HG02852 (cell line): ENCODE measurements at regions not wholly inside any gene's neighbourhood (a gene's known extent, or its start where the extent isn't known, plus 50 kb on each side); places are given as distances from the start of the nearest gene placed in this dataset.

ENCODE experiments used
- ATAC-seq: cut with Tn5 transposase; IDR thresholded peaks from one replicate; pipeline ENCODE4 v1.9.1; 2021; ENCODE audit warnings: mild to moderate bottlenecking, moderate library complexity; ENCODE audit not compliant: unreplicated experiment

- no peak for ATAC-seq
Observed at GRCh38 chr12:116481726-116482125, 77.5 kb upstream of the MAP1LC3B2 start.

- no peak for ATAC-seq
Observed at GRCh38 chr12:116482179-116482578, 77.0 kb upstream of the MAP1LC3B2 start.

GRCh38 chr12:116482859-116483258 lies 76.3 kb upstream of the MAP1LC3B2 start:
- ATAC-seq: no peak

- ATAC-seq: no peak
Observed at GRCh38 chr12:116483959-116484750, 75.0 kb upstream of the MAP1LC3B2 start.

DNA sequence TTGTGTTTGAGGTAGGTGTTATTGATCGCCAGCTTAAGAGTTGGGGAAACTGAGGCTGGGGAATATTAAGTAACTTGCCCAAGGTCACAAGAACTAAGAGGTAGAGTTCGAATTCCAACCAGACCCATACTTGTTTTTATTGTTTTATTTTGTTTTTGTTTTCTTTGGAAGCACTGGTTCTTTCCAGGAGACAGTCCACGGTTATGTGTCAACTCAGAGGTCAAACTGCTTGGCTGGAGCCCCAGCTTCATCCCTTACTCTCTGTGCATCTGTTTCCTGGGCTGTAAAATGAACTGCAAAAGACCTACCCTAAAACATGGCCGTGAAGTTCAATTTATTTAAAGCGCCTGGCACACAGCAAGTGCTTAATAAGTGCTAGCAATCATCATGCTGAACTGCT lies 74.4 kb upstream of the MAP1LC3B2 start:
- ATAC-seq: no peak

GRCh38 chr12:116489116-116489515 lies 70.1 kb upstream of the MAP1LC3B2 start:
- no peak for ATAC-seq

DNA sequence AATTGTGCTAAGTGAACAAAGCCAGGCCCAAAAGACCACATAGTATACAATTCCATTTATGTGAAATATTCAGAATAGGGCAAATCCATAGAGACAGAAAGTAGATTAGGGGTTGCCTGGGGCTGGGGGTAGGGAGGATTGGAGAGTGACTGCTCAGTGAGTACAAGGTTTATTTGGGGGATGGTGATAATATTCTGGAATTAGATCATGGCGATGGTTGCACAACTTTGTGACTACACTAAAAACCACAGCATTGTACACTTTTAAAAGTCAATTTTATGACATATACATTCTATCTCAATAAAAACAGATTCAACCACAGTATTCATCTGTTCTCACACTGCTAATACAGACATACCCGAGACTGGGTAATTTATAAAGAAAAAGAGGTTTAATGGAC lies 68.7 kb upstream of the MAP1LC3B2 start:
- ATAC-seq: no peak

- ATAC-seq: no peak
Observed at GRCh38 chr12:116492703-116493324, 66.4 kb upstream of the MAP1LC3B2 start.

- no peak for ATAC-seq
Observed at GRCh38 chr12:116495260-116495659, 63.9 kb upstream of the MAP1LC3B2 start.

- no peak for ATAC-seq
Observed at GRCh38 chr12:116497051-116497591, 62.1 kb upstream of the MAP1LC3B2 start.

GRCh38 chr12:116498471-116498870 lies 60.7 kb upstream of the MAP1LC3B2 start:
- ATAC-seq: no peak

DNA sequence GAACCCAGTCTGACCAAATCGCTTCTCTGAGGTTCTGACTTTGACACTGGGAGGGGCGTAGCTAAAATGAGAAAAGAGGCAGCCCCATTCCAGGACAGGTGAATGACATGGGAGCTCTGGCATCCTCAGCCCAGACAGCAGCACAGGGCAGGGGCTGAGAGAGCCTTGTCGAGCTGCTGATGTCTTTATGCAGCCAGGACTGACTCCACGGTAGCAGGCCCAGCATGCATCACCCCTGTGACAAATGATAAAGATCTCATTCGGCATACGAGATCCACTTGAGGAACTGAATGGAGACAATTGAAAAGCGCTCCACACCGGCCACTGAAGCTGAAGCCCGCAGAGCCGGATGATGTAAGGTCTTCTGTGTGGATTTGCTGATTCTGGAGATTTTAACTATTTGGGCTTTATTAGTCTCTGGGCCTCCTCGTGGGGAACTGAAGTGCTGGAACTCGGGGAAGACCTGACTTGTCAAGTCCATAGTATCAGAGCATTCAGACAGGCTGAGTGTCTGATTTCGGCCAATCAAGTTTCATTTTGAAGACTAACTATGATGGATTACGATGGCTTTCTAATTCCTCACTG lies 56.9 kb upstream of the MAP1LC3B2 start:
- no peak for ATAC-seq

- no peak for ATAC-seq
Observed at GRCh38 chr12:116502989-116503496, 56.1 kb upstream of the MAP1LC3B2 start.

DNA sequence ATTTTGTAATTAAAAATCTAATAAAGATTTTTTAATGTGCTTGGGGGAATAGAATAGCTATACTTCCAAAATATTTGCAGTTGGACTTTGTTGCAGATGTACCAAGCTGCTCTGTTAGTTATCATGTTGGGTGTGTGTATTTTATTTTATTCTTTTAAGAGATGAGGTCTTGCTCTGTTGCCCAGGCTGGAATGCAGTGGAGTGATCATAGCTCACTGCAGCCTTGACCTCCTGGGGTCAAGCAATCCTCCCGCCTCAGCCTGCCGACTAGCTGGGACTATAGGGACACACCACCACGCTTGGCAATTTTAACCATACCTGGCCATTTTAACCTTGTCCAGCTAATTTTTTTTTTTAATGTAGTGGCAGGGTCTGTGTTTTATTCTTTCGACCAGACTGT lies 54.7 kb upstream of the MAP1LC3B2 start:
- no peak for ATAC-seq

GRCh38 chr12:116506697-116507064 lies 52.5 kb upstream of the MAP1LC3B2 start:
- ATAC-seq: no peak

GRCh38 chr12:116508145-116509121 lies 50.7 kb upstream of the MAP1LC3B2 start:
- ATAC-seq: no peak
